KBM-7 (cell line): ENCODE measurements at regions not wholly inside any gene's neighbourhood (a gene's known extent, or its start where the extent isn't known, plus 50 kb on each side); places are given as distances from the start of the nearest gene placed in this dataset.

Experiments used
- DNase-seq: peaks from one replicate; pipeline ENCODE4 v3.0.0-alpha.2; 2015
- in situ Hi-C: fragments of 300-500 bp; cut with MboI; formaldehyde crosslinking; loops from 2 replicates; pipeline ENCODE4 v1.14.3; 2020; ENCODE audit warnings: low sequenced_read_pairs, low pct_unique_long_range_greater_than_20kb, mixed read lengths

DNA sequence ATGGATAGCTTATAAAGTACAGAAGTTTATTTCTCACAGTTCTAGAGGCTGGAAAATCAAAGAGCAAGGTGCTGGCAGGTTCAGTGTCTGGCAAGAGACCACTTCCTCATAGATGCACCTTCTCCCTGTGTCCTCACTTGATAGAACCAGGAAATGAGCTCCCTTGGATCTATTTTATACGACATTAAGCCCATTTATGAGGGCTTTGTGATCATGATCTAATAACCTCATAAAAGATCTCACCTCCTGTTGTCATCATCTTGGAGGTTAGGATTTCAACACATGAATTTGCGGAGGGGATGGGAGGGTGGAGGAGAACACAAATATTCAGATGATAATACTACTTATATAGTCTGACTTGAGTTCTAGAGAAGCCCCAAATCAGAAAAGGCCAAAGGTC lies 222.1 kb upstream of the SNX7 start:
- in situ Hi-C loops = no loop called here
- no peak for DNase-seq

DNA sequence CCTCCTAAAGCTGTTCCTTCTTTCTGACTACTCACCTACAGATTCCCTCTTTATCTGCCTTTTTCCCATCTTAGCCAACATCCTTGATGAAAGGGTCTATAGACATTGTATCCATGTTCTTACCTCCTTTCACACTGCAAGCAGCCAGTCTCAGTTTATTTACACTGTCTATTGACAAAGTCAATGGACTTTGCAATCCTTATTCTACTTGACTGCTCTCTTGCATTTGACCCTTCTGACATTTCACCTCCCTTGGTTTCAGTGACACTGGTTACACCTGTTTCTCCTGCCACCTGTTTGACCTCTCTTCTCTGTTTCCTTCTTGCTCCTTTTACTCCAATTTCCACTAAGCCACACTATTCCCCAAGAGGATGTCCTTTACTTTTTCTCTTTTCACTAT lies 224.0 kb upstream of the SNX7 start:
- DNase-seq = no peak
- in situ Hi-C loops = no loop called here

DNA sequence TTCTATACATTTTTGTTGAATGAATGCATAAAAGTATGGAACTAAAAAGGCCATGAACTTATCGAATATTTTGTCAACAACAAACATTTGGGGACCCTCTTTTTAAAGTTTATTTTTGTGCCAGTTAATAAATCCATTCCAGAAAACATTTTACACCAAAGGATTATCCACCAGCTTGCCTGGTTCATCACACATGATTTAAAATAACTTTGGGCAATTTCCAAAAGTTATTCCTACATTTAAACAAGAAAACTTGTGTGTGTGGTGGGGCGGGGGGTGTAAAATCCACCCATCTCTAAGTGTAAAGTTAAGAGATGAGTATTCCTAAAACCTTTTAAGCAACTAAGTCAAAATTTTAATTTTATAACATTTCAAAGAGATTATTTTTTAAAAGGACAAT lies 224.5 kb upstream of the SNX7 start:
- in situ Hi-C loops = no loop called here
- no peak for DNase-seq

DNA sequence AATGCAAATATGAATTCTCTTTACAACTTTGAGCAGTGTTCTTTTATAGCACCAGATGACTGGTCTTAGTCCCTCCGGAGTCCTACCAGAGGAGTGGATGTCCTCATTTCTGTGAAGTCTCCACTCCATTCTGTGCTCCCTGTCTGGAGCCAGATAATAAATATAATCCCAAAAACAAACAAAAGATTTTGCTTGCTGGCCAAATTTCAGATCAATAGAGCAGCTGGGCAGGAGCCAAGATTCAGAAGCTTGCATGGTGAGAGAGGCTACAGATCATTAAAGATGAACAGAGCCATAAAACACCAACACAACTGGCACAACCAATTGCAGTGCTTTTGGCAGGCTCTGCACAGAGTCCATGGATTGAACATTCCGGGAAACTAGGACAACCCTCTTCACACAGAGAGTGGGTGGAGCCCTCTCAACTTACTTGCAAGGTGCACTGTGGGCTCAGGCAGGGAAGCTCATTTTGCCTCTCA lies 231.5 kb upstream of the SNX7 start:
- in situ Hi-C loops = no loop called here
- no peak for DNase-seq

DNA sequence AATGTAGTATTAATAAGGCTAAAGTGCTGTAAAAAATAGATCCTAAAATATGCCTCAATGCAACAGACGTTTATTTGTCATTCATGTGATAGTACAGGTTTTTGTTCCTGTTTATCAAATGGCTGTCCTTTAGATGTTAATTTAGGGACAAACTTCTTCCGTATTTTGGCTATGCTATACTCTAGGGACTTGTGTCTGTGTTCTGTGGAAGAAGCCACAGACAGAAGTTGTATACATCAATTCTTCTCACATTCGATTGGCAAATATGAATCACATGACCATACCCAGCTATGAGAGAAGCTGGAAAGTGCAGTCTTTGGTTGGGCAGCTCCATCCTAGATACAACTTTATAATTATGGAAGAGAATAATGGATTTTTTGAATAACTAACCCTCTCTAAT lies 232.7 kb upstream of the SNX7 start:
- no peak for DNase-seq
- in situ Hi-C loops = no loop called here

GRCh38 chr1:98427664-98428063 lies 233.9 kb upstream of the SNX7 start:
- DNase-seq = no peak
- in situ Hi-C loops = no loop called here

GRCh38 chr1:98426092-98426491 lies 235.4 kb upstream of the SNX7 start:
- in situ Hi-C loops = no loop called here
- DNase-seq = no peak

GRCh38 chr1:98422816-98423215 lies 238.7 kb upstream of the SNX7 start:
- DNase-seq = no peak
- in situ Hi-C loops = no loop called here

DNA sequence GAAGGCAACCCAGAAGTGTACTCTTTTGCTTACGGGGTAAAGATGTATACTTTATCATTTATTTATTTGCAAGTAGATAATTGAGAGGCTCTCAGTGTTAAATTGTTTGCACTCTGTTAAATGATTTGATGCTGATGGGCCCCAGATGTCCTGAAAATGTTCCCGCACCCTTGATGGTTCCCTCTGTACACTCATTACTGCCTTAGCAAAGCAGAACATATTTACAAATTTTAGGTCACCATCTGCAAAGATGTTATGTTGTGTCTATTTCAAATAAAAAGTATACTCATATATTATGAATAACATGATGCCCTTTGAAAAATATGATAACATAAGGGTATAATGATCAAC lies 240.5 kb upstream of the SNX7 start:
- no peak for DNase-seq
- in situ Hi-C loops = no loop called here

- DNase-seq = no peak
These were observed 241.0 kb upstream of the SNX7 start for GRCh38 chr1:98420376-98421084.

DNA sequence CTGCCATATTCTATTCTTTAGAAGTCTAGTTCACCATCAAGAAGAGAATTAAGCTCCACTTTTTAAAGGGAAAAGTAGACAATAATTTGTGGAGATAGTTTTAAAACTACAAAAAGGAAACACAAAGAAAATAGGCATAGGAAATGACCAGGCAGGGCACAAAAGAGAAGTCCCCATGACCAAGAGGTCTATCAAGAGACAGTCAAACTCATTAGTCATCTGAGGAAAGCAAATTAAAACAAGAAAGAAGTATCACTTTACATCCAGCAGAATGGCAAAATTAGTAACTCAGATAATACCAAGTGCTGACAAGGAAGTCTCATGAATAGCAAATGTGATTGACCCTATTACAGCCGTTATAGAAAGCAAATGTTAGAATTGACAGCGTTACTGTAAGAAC lies 243.7 kb upstream of the SNX7 start:
- in situ Hi-C loops = no loop called here
- DNase-seq = no peak

More at GRCh38 chr1:98420376-98421084, 241.0 kb upstream of the SNX7 start:
- in situ Hi-C loops = no loop called here

DNA sequence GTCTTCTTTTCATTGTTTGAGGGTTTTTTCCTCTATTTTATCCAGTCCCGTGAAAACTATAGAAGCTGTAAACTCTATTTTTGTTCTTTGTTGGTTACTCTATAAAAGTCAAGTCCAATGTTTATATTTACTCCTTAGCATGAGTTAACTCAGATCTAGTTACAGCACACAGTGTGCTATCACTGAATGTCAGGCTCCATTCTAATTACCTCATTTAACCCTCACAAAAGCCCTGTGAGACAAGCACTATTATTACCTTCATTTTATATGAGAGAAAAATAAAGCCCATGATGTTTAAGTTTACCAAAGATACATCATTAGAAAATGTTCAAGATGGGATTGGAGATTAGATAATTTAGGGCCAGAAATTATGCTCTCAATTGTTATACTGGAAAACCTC lies 251.4 kb upstream of the SNX7 start:
- DNase-seq = no peak
- in situ Hi-C loops = no loop called here

DNA sequence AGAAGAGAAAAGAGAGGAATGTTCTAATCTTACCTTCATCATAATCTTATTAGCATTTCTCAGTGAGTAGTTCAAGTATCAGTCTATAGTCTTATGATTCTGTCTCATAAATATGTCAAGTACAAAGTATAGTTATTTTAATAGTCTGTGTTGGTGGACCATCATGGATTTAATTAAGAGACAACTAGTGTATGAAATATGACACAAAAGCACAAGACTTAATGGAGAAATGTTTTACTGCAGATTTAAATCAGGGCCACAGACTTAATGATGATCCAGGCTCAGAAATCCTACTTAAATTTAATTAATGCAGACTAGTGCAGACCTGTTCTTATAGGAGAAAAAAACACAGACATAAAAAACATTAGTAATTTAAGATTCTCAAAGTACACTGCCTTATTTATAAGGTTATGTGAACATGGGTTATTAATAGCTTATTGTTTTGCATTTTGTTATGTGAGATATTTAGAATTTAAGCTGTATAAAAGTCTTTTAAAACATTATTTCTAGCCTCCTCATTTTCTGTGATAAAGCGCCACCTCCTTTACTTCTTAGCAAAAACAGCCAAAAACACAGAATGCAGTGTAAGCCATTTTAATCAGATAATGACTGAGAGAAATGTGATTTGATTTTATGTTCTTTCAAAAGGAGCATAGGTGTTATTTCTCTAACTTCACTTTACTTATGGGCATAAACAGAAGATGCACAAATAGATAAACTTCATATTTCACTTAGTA lies 255.0 kb upstream of the SNX7 start:
- in situ Hi-C loops = no loop called here
- DNase-seq = no peak

GRCh38 chr1:98405581-98406074 lies 255.9 kb upstream of the SNX7 start:
- in situ Hi-C loops = no loop called here
- no peak for DNase-seq

GRCh38 chr1:98404866-98405265 lies 256.7 kb upstream of the SNX7 start:
- in situ Hi-C loops = no loop called here
- DNase-seq = no peak

DNA sequence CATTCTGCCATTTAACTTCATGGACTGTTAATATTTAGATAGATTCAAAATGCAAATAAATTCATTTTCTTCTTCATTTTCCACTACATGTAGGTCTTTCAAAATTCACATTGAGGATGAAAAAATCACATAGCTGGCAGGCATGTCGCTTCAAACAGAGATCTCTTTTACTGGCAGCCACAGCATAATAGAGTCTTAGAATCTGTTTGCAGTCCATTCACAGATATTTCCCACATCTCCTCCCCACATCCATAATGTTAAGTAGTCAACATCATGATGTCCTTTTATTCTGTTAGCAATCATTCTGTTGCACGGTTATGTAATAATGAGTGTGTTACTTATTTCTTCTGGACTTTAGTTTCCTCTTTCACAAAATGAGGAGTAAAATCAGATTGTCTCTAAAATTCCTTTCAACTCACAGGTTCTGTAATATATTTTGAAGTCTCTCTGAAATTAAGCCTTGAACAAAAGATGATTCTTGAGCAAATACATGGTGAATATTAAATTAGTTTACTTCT lies 257.5 kb upstream of the SNX7 start:
- in situ Hi-C loops = no loop called here
- no peak for DNase-seq

DNA sequence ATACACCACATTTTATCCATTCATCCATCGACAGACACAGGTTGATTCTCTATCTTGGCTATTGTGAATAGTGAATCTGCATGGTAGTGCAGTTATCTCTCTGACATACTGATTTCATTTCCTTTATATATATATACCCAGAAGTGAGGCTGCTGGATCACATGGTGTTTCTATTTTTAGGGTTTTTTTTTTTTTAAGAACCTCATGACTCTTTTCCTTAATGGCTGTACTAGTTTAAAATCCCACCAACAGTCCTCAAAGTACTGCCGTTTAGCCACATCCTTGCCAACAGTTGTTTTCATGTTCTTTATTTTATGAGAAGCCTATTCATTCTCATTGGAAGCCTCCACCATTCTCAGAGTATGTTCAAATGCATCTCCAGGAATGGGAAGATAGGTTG lies 258.7 kb upstream of the SNX7 start:
- DNase-seq = no peak
- in situ Hi-C loops = no loop called here

GRCh38 chr1:98400446-98400845 lies 261.1 kb upstream of the SNX7 start:
- DNase-seq = no peak
- in situ Hi-C loops = no loop called here

DNA sequence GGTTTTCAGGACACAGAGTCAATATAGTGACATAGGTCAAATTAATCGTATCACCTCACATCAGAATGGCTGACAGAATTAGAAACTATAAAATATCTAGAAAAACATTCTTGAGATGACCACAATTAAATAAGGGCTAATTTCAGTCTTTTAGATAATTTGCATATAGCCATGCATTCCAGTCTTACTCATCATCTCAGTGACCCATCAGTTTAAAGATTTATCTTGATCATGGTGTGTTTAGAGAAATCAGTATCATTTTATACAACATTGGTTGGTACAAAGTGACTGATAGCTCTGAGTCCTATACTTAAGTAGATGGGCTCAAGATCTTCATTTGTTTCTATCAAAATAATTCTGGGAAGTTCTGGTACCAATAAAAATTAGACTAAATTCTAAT lies 262.3 kb upstream of the SNX7 start:
- DNase-seq = no peak
- in situ Hi-C loops = no loop called here

GRCh38 chr1:98398649-98399048 lies 262.9 kb upstream of the SNX7 start:
- in situ Hi-C loops = no loop called here

DNA sequence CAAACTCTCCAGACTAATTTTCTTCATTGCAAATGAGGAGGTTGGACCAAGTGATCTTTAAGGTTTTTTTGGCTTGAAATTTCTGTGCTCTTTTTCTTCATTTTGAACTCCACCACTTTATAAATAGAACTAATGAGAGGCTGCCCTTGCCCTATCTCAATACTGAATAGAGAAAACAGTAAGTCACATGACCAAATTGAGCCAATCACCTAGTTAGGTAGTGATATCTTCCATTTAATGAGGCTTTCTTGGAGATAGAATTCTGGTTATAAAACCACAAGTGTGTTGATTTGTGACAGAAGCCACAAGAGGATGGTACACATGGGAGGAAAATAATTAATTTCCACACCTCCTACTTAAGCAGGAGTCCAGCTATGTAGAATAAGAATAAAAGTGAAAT lies 263.4 kb upstream of the SNX7 start:
- no peak for DNase-seq
- in situ Hi-C loops = no loop called here

More at GRCh38 chr1:98398649-98399048, 262.9 kb upstream of the SNX7 start:
- DNase-seq = no peak
